NT2/D1 (cell line): ENCODE measurements at regions not wholly inside any gene's neighbourhood (a gene's known extent, or its start where the extent isn't known, plus 50 kb on each side); places are given as distances from the start of the nearest gene placed in this dataset.

ENCODE experiments used
- SUZ12 ChIP-seq: IDR thresholded peaks from 2 replicates; pipeline ENCODE4 v1.6.1; 2011; ENCODE audit not compliant: insufficient read length, insufficient read depth; ENCODE audit errors: extremely low read depth
- YY1 ChIP-seq: IDR thresholded peaks from 2 replicates; pipeline ENCODE4 v1.6.1; 2011; ENCODE audit not compliant: insufficient read length, insufficient read depth
- ZNF274 ChIP-seq: IDR thresholded peaks from 2 replicates; pipeline ENCODE4 v1.6.1; 2011; ENCODE audit warnings: mild to moderate bottlenecking, low read depth, low read length

GRCh38 chr11:23425381-23425780 lies 565.1 kb upstream of the CCDC179 start:
- TF ChIP-seq YY1: no peak
- no peak for TF ChIP-seq ZNF274
- TF ChIP-seq SUZ12: no peak
